ENCODE measurements at regions not wholly inside any gene's neighbourhood (a gene's known extent, or its start where the extent isn't known, plus 50 kb on each side); places are given as distances from the start of the nearest gene placed in this dataset.
"Not testable (repeated sequence)": the region's sequence is repeated elsewhere in the genome, so short reads cannot be mapped to it uniquely, and the experiment has no call there.

DNA sequence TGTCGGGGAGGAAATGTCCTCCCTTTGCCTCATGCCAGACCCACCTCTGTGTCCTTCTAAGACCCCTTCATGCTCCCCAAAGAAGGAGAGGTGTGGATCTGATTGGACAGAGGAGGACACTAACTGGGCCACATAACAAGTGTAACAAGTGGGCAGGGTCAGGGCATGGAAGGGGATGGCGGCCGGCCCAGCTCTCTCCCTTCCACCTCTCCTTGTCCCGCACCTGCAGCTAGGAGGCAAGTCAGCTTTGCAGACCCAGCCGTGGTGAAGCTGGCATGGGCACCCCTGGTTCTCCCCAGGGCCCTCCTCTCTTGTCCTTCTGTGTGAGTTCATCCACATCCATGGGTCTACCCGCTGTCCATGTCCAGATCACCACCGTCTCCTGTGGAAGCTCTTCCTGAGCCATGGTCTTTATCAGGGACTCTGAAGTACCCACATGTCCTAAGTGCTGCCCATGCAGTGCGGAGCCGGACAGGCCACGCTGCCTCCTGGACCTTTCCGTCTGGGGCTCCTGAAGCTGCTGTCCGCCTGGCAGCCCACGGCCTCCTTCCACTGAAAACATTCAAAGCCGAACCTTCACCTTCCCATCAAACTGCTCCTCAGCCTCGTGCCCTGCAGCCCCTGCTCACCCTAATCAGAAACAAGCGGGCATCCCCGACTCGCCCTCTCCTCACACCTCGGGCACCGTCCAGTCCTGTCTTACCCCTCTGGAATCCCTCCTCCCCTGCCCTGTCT lies 460.5 kb downstream of the PTPRU start:
- DNase-seq (ENCODE audit: low read depth, low spot score): no peak

DNA sequence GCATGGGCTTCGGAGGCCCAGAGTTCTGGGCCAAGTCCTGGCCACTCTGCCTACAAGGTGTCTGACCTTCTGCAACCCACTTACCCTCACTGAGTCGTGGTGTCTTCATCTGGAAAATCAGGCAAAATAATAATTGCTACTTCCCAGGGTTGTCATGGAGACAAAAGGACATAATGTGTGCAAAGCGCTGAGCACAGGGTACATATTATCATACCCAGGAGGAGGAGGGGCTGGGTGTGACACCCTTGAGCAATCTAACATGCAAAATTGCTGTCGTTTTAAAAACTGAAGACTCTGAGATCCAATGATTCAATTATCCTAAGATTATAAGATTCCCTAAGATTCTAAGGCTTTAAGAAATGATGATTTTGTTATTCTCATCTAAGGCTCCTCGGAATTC lies 459.5 kb downstream of the PTPRU start:
- DNase-seq (ENCODE audit: low read depth, low spot score): no peak

- DNase-seq (ENCODE audit: low read depth, low spot score): no peak
These were observed 458.7 kb downstream of the PTPRU start for GRCh38 chr1:29695036-29695435.

DNA sequence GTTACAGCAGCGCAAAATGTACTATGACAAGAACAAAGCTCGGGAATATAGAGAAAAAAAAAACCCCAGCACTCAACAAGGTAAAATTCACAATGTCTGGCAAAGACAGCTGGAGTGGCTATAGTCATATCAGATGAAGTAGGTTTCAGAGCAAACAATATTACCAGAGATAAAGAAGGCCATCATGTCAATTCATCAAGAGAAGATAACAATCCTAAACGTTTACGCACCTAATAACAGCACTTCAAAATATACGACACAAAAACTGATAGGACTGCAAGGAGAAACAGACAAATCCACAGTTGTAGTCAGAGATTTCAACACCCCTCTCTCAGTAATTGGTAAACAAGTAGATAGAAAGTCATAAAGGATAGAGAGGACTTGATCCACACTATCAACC lies 455.2 kb downstream of the PTPRU start:
- no peak for DNase-seq (ENCODE audit: low read depth, low spot score)

DNA sequence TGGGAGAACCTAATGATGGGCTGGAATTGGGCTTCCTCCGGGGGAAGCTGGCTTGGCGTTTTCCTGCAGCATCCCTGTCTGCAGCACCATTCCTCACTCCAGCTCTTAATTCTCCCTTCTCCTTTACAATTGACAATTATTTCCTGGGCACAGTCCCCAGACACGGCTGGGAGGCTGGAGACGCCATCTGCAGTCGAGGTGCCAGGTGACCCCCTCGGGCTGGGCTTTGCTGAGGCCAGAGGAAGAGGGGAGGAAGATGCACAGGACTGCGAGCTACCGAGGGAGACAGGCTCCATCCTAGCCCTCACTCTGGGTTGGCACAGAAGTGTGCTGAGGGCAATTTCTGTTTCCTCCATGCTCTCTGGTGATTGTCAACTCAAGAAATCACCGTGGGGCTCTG lies 453.8 kb downstream of the PTPRU start:
- DNase-seq (ENCODE audit: low read depth, low spot score): no peak

DNA sequence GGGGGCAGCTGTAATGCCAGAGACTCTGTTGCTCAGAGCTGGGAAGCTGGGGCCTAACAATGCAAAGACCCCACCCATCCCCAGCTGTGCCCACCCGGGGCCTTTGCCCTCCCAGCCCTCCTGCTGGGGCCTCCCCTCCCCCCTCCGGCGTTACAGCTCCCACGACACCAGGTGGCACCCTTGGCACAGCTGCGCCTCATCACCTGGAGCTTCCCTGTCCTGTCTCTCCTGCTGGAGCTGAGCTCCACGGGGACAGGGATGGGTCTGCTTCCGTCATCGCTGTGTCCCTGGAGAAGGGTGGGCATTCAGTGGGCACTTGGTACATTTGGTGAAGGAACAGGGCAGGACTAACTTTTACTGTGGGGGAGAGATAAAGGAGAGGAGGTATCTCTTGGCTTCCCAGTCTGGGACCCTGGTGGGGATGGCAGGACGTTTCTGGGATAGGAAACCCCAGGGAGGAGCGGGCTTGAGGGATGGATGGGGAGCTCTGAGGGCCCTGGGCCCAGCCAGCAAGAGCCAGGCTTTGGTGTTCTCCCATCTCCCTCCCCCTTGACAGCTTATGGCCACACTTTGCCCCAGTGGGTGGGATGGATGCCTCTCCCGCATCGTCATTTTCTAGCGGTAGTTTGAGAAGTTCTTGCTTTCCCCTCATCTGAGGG lies 453.2 kb downstream of the PTPRU start:
- no peak for DNase-seq (ENCODE audit: low read depth, low spot score)

- peak; percentile 80 for DNase-seq (ENCODE audit: low read depth, low spot score)
These were observed 452.4 kb downstream of the PTPRU start for GRCh38 chr1:29688471-29689365.

- DNase-seq (ENCODE audit: low read depth, low spot score): no peak
These were observed 451.4 kb downstream of the PTPRU start for GRCh38 chr1:29687601-29688244.

DNA sequence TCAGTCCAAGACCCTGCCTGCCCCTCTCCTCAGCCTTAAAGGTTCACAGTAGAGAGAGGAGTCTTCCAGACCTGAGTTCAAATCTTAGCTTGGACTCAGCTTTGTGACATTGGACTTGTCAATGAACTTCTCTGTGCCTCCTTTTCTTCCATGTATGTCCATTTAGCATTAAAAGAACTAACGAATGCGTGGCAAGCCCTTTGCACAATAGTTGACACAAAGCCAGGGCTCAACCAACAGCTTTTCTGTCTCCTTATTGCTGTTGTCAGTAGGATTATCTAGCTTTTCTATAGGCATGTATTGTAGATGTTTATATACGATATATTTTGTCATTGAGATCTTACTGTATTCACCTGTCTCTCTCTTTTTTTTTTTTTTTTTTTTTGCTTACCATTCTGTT lies 450.8 kb downstream of the PTPRU start:
- DNase-seq (ENCODE audit: low read depth, low spot score): no peak

DNA sequence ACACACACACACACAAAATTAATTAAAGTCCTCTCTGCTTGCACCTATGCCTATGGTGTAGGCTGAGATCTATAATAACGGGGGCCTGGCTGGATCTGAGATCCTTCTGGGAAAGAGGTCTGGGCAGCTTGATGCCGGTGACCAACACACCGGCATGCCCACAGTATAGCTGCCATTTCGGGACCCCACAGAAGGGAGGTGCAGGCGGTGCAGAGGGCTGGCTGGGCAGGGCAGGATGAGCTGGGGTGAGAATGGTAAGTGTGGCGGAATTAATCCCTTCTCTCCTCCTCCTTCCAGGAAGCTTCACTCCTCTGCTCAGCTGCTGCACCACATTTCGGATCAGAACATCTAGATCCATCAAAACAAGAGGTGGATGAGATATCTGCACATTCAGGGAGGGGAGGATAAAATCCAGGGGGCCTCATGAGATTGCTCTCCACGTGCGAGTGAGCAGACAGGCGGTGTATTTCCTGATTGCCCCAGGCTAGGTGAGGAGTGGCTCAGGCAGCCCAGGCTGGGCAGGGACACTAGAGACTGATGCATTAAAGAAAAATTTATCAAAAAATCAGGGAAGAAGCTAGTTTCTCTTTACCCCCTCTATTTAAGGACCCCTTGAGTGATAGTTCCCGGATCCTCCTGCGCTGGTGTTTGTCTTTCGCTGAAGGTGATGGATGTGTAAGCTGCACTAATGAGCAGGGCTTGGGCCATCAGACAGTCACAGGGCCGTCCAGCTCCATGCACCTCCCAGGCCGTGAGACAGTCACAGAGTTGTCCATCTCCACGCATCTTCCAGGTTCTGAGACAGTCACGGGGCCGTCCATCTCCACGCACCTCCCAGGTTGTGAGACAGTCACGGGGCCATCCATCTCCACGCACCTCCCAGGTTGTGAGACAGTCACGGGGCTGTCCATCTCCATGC lies 449.9 kb downstream of the PTPRU start:
- DNase-seq (ENCODE audit: low read depth, low spot score): no peak

GRCh38 chr1:29685387-29685786 lies 449.1 kb downstream of the PTPRU start:
- DNase-seq (ENCODE audit: low read depth, low spot score): no peak

DNA sequence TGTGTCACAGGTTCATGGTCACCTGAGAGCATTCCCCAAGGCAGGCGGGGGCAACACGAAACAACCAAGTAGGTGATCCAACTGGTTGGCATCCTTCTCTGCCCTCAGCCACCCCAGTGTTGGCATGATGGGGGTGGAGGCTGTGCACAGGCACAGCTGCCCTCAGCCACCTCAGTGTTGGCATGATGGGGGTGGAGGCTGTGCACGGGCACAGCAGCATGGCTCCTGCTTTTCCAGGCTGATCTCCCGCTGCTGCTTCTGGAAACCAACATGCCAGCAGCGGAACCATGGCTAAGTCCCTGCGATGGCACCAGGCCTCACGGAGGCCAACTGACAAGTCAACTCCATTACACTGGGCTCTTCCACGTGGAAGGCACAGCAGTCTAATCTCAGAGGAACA lies 447.8 kb downstream of the PTPRU start:
- DNase-seq (ENCODE audit: low read depth, low spot score): no peak

GRCh38 chr1:29683472-29683871 lies 447.1 kb downstream of the PTPRU start:
- DNase-seq (ENCODE audit: low read depth, low spot score): no peak

DNA sequence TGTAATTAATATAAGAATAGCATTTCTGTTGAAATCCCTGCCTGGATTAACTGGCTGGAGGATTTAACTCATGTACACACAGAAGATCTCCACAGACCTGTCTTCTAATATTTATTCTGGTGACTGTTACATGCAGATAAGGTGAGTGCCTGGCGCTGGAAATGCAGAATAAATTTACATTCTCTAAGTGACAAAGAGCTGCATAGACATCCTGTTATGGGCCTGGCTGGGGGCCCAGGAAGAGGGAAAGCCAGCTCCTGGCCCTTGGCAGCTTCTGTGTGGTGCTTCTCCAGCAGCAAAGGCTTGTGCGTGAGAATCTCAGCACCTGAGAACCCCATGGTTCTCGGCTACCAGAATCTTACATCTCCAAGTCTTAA lies 446.6 kb downstream of the PTPRU start:
- DNase-seq (ENCODE audit: low read depth, low spot score): no peak

DNA sequence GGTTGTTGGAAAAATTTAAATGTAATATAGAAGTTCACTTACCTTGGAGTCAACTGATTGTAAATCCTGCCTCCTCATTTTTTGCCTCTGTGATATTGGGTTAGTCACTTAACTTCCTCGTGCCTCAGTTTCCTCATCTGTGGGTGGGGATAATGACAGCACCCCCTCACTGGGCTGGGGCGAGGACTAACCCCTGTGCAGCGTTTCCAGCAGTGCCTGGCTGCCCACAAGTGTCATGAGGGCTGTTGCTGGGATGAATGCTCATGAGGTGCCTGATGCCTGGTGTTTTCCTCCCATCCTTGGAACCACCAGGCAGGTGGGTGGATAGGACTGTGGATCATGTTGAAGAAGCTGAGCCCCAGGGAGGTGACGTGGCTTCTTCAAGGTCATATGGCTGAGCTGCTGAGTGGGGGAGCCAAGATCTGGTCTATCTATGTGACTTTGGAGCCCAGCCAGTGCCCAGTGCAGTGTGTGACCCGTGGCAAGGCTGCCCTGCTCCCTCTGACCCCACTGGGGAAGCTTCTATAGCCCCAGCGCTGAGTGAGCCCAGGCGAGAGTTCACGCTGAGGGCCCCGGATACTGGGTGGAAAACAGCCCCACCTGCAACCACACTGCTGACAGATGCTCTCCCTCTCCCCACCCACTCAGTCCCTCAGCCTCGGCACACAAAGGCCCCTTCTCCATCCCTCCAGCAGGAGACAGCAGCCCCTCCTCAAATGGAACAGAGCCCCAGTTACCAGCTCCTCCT lies 446.0 kb downstream of the PTPRU start:
- DNase-seq (ENCODE audit: low read depth, low spot score): no peak

- not testable (repeated sequence) for DNase-seq (ENCODE audit: low read depth, low spot score)
These were observed 445.1 kb downstream of the PTPRU start for GRCh38 chr1:29681416-29681815.

DNA sequence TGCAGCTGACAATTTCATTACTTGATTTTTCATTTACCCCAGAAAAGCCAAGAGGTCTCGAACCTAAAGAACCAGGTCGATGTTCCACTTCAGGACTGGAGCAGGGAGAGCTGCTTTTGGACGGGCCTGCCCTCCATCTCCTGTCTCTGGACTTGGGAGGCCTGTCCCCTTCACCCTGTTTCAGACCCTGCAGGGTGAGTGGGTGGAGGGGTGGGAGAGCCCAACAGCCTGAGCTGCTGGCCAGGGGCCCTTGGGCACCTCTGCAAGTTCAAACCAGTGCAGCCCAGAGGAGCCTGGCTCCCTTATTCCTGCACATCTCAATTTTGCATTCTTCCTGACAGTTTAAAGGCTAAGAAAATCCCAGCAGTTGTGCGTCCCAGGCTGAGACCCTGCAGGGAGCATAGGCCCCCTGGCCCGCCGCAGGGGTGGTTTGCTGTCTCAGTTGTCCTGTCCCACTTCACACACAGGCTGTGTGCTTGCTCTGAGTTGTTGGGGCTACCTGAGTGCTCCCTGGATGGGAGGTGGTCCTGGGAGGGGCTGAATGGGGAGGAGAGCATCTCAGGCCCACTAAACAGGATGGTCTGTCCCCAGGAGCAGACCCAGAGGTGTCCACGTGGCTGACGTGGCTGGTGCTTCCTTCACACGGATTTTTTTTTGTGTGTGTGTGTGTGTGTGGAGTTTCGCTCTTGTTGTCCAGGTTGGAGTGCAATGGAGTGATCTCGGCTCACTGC lies 443.7 kb downstream of the PTPRU start:
- no peak for DNase-seq (ENCODE audit: low read depth, low spot score)

DNA sequence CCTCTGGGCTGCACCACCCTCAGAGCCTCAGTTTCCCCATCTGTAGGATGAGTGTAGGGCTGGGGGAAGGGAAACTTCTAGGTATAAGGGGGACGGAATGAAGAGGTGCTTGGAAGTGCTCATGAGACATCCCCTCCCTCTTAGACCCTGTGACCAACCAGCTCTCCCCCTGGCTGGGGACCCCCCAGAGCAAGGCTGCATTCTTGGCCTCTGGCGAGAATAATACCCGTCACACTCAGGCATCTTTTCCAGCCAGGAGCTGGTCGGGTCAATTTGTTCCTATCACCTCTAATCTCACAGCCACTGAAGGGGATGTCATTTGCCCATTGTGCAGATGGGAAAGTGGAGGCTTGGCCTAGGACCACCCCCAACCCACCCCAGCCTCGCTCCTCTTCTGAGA lies 443.0 kb downstream of the PTPRU start:
- DNase-seq (ENCODE audit: low read depth, low spot score): no peak
